GM20000 (cell line): ENCODE measurements at regions not wholly inside any gene's neighbourhood (a gene's known extent, or its start where the extent isn't known, plus 50 kb on each side); places are given as distances from the start of the nearest gene placed in this dataset.

Experiments
- DNase-seq: peaks from one replicate; pipeline ENCODE4 v3.0.0; 2012; ENCODE audit warnings: low spot score
- CTCF ChIP-seq: IDR thresholded peaks from 2 replicates; pipeline ENCODE4 v1.5.1; 2012; ENCODE audit warnings: mild to moderate bottlenecking, control low read depth; ENCODE audit errors: extremely low read depth, missing control alignments

GRCh38 chr2:142675398-142675797 is 202.1 kb upstream of the KYNU start:
- no peak for DNase-seq
- no peak for TF ChIP-seq CTCF

DNA sequence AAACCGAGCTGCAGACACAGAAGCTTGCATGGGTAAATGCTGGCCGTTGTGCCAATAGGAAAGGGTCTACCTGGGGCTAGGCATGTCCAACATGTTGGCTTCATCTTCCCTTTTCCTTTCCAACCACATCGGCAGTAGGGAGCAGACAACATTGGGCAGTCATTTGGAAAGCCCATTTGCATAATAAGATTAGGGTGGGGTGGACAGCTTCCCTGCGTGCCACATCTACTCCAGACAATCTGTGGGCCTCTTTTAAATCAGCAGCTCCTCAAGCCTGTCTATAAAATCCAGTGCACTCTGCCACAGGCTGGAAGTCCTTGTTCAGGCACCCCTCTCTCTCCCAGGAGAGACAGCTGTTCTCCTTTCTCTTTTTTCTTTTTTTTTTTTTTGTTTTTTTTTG is 203.6 kb upstream of the KYNU start:
- no peak for DNase-seq
- no peak for TF ChIP-seq CTCF

DNA sequence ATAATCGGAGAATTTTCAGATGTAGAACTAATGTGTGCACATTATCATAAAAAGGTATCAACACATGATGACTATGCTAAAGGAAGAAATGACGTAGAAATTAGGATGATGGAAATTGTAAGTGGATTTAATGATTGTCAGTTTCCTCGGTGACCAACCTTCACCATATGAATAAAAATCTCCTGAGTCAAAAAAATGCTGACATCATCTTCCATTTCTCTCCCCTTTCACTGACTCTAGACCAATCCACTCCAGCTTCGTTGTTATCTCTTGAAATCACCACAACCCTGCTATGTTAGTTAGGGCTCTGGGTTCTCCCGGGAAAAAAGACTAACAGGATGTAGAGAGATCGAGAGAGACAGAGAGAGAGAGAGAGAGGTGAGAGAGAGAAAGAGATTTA is 204.8 kb upstream of the KYNU start:
- DNase-seq = no peak
- no peak for TF ChIP-seq CTCF

- DNase-seq = no peak
Observed at GRCh38 chr2:142670362-142670761, 207.1 kb upstream of the KYNU start.

GRCh38 chr2:142668420-142668819 is 209.0 kb upstream of the KYNU start:
- no peak for TF ChIP-seq CTCF
- no peak for DNase-seq

More at GRCh38 chr2:142670362-142670761, 207.1 kb upstream of the KYNU start:
- no peak for TF ChIP-seq CTCF

GRCh38 chr2:142665241-142665640 is 212.2 kb upstream of the KYNU start:
- TF ChIP-seq CTCF = no peak
- DNase-seq = no peak

GRCh38 chr2:142650601-142651000 is 226.9 kb upstream of the KYNU start:
- TF ChIP-seq CTCF = no peak

GRCh38 chr2:142649581-142649980 is 227.9 kb upstream of the KYNU start:
- no peak for DNase-seq
- no peak for TF ChIP-seq CTCF

More at GRCh38 chr2:142650601-142651000, 226.9 kb upstream of the KYNU start:
- no peak for DNase-seq
